Hepatocyte (in vitro differentiated cells): ENCODE measurements at regions not wholly inside any gene's neighbourhood (a gene's known extent, or its start where the extent isn't known, plus 50 kb on each side); places are given as distances from the start of the nearest gene placed in this dataset.

Source experiments
- EZH2 ChIP-seq: fragments of 200-600 bp; sonication (generic); IDR thresholded peaks from 2 replicates; pipeline ENCODE4 v1.6.1; 2016; ENCODE audit warnings: antibody characterized with exemption, mild to moderate bottlenecking, borderline replicate concordance
- EZH2phosphoT487 ChIP-seq: fragments of 200-600 bp; sonication (generic); IDR thresholded peaks from one replicate; pipeline ENCODE4 v1.6.1; 2018; ENCODE audit warnings: antibody characterized with exemption, mild to moderate bottlenecking, low read depth, moderate library complexity; ENCODE audit not compliant: unreplicated experiment, severe bottlenecking
- TF ChIP-seq, protein P1 (sequence below): fragments of 200-600 bp; sonication (generic); IDR thresholded peaks from 2 replicates; pipeline ENCODE4 v1.5.1; 2016; ENCODE audit warnings: antibody characterized with exemption, mild to moderate bottlenecking; ENCODE audit not compliant: poor library complexity

- TF ChIP-seq, protein P1, sequence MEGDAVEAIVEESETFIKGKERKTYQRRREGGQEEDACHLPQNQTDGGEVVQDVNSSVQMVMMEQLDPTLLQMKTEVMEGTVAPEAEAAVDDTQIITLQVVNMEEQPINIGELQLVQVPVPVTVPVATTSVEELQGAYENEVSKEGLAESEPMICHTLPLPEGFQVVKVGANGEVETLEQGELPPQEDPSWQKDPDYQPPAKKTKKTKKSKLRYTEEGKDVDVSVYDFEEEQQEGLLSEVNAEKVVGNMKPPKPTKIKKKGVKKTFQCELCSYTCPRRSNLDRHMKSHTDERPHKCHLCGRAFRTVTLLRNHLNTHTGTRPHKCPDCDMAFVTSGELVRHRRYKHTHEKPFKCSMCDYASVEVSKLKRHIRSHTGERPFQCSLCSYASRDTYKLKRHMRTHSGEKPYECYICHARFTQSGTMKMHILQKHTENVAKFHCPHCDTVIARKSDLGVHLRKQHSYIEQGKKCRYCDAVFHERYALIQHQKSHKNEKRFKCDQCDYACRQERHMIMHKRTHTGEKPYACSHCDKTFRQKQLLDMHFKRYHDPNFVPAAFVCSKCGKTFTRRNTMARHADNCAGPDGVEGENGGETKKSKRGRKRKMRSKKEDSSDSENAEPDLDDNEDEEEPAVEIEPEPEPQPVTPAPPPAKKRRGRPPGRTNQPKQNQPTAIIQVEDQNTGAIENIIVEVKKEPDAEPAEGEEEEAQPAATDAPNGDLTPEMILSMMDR = no peak
- no peak for TF ChIP-seq EZH2phosphoT487
- TF ChIP-seq EZH2 = no peak
Measured at GRCh38 chr2:223311889-223312680, 260.1 kb downstream of the KCNE4 start.
